ENCODE measurements at regions not wholly inside any gene's neighbourhood (a gene's known extent, or its start where the extent isn't known, plus 50 kb on each side); places are given as distances from the start of the nearest gene placed in this dataset.
"Not testable (repeated sequence)": the region's sequence is repeated elsewhere in the genome, so short reads cannot be mapped to it uniquely, and the experiment has no call there.

- Mint-ChIP-seq H3K27me3 (ENCODE audit: unreplicated experiment) (no peaks in the 10 kb centered on the region), H3K4me3 (ENCODE audit: unreplicated experiment) (no peak overlapping the region), H3K9me3 (ENCODE audit: unreplicated experiment) (peaks cover 7% of the 10 kb centered on the region), H3K4me1 (ENCODE audit: unreplicated experiment) (peaks cover 23% of the 10 kb centered on the region), H3K36me3 (ENCODE audit: unreplicated experiment) (no peaks in the 10 kb centered on the region), H3K27ac (ENCODE audit: unreplicated experiment) (peak overlapping the region; percentile 33)
- no peak for TF ChIP-seq CTCF (IDR thresholded peaks at IDR 0.05)
- no peak for DNase-seq (ENCODE audit: extremely low spot score, unreplicated experiment)
Measured at GRCh38 chr6:22765015-22765414, 195.6 kb downstream of the HDGFL1 start.

GRCh38 chr6:22766979-22767378 is 197.6 kb downstream of the HDGFL1 start:
- H3K27me3 Mint-ChIP-seq (ENCODE audit: unreplicated experiment): no peaks in the 10 kb centered on the region
- peaks cover 23% of the 10 kb centered on the region for H3K4me1 Mint-ChIP-seq (ENCODE audit: unreplicated experiment)
- TF ChIP-seq CTCF (IDR thresholded peaks at IDR 0.05): no peak
- no peak overlapping the region for H3K4me3 Mint-ChIP-seq (ENCODE audit: unreplicated experiment)
- DNase-seq (ENCODE audit: extremely low spot score, unreplicated experiment): no peak
- H3K27ac Mint-ChIP-seq (ENCODE audit: unreplicated experiment): no peak overlapping the region
- H3K36me3 Mint-ChIP-seq (ENCODE audit: unreplicated experiment): no peaks in the 10 kb centered on the region
- peaks cover 6% of the 10 kb centered on the region for H3K9me3 Mint-ChIP-seq (ENCODE audit: unreplicated experiment)

- Mint-ChIP-seq H3K27me3 (ENCODE audit: unreplicated experiment) (no peaks in the 10 kb centered on the region), H3K4me1 (ENCODE audit: unreplicated experiment) (peaks cover 19% of the 10 kb centered on the region), H3K9me3 (ENCODE audit: unreplicated experiment) (peaks cover 3% of the 10 kb centered on the region), H3K36me3 (ENCODE audit: unreplicated experiment) (no peaks in the 10 kb centered on the region), H3K27ac (ENCODE audit: unreplicated experiment) (no peak overlapping the region), H3K4me3 (ENCODE audit: unreplicated experiment) (no peak overlapping the region)
- DNase-seq (ENCODE audit: extremely low spot score, unreplicated experiment): no peak
- no peak for TF ChIP-seq CTCF (IDR thresholded peaks at IDR 0.05)
Measured at GRCh38 chr6:22770054-22770453, 200.7 kb downstream of the HDGFL1 start.

- H3K4me1 Mint-ChIP-seq (ENCODE audit: unreplicated experiment): peaks cover 7% of the 10 kb centered on the region
- no peak for DNase-seq (ENCODE audit: extremely low spot score, unreplicated experiment)
- no peaks in the 10 kb centered on the region for H3K27me3 Mint-ChIP-seq (ENCODE audit: unreplicated experiment)
- H3K36me3 Mint-ChIP-seq (ENCODE audit: unreplicated experiment): peaks cover 6% of the 10 kb centered on the region
- H3K9me3 Mint-ChIP-seq (ENCODE audit: unreplicated experiment): peaks cover 16% of the 10 kb centered on the region
- no peak for TF ChIP-seq CTCF (IDR thresholded peaks at IDR 0.05)
- no peak overlapping the region for H3K4me3 Mint-ChIP-seq (ENCODE audit: unreplicated experiment)
- H3K27ac Mint-ChIP-seq (ENCODE audit: unreplicated experiment): no peak overlapping the region
Measured at GRCh38 chr6:22774129-22774528, 204.8 kb downstream of the HDGFL1 start.

GRCh38 chr6:22778438-22778837 is 209.1 kb downstream of the HDGFL1 start:
- not testable (repeated sequence) for H3K4me3 Mint-ChIP-seq (ENCODE audit: unreplicated experiment); H3K36me3 Mint-ChIP-seq (ENCODE audit: unreplicated experiment); H3K4me1 Mint-ChIP-seq (ENCODE audit: unreplicated experiment); DNase-seq (ENCODE audit: extremely low spot score, unreplicated experiment); H3K27me3 Mint-ChIP-seq (ENCODE audit: unreplicated experiment); H3K27ac Mint-ChIP-seq (ENCODE audit: unreplicated experiment)
- H3K9me3 Mint-ChIP-seq (ENCODE audit: unreplicated experiment): peaks cover 26% of the 10 kb centered on the region

GRCh38 chr6:22779062-22779461 is 209.7 kb downstream of the HDGFL1 start:
- Mint-ChIP-seq H3K27ac (ENCODE audit: unreplicated experiment) (no peak overlapping the region), H3K27me3 (ENCODE audit: unreplicated experiment) (no peaks in the 10 kb centered on the region), H3K4me3 (ENCODE audit: unreplicated experiment) (no peak overlapping the region), H3K36me3 (ENCODE audit: unreplicated experiment) (peaks cover 8% of the 10 kb centered on the region), H3K9me3 (ENCODE audit: unreplicated experiment) (peaks cover 26% of the 10 kb centered on the region), H3K4me1 (ENCODE audit: unreplicated experiment) (peaks cover 3% of the 10 kb centered on the region)
- TF ChIP-seq CTCF (IDR thresholded peaks at IDR 0.05): no peak
- no peak for DNase-seq (ENCODE audit: extremely low spot score, unreplicated experiment)

Measured in osteocyte (in vitro differentiated cells).